ENCODE measurements at regions not wholly inside any gene's neighbourhood (a gene's known extent, or its start where the extent isn't known, plus 50 kb on each side); places are given as distances from the start of the nearest gene placed in this dataset.

DNA sequence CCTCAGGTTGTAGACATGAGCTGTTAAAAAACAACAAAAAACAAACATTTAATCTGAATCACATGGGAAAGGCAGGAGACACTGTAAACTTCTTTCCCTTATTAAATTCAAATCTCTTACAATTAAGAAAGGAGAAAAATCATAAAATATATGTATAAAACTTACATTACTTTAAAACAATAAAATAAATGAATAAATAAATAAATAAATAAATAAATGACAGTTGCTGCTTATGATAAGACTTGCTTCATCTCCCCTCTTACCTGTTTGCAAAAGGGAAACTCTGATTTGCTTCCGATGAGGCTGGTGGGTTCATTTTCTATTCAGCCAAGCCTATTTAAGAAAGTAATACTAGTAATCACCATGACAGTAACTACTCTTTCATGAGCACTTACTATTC is 353.4 kb upstream of the TBL1XR1 start:
- no peak for FAIRE-seq

GRCh38 chr3:177551431-177551836 is 354.2 kb upstream of the TBL1XR1 start:
- no peak for FAIRE-seq

- no peak for FAIRE-seq
These were observed 354.8 kb upstream of the TBL1XR1 start for GRCh38 chr3:177552051-177552450.

- FAIRE-seq = no peak
These were observed 355.7 kb upstream of the TBL1XR1 start for GRCh38 chr3:177553012-177553411.

DNA sequence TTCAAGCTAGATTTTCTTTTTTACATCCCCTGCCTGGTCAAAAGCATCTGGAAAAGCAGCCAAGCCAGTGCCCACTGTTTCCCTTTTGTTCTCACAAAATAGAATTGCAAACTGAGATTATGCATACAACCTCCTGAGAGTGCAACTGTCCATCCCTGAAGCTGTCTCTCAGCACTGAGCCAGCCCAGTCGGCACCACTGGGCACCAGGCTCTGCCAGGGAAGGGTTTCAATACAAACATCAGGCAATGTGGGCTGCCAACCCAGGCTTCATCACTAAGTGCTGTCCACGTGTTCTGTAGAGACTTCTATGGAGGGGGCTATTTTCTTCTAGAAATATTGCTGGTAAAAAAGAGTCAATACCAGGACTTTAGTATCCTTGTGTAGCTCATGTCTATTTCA is 356.3 kb upstream of the TBL1XR1 start:
- no peak for FAIRE-seq

DNA sequence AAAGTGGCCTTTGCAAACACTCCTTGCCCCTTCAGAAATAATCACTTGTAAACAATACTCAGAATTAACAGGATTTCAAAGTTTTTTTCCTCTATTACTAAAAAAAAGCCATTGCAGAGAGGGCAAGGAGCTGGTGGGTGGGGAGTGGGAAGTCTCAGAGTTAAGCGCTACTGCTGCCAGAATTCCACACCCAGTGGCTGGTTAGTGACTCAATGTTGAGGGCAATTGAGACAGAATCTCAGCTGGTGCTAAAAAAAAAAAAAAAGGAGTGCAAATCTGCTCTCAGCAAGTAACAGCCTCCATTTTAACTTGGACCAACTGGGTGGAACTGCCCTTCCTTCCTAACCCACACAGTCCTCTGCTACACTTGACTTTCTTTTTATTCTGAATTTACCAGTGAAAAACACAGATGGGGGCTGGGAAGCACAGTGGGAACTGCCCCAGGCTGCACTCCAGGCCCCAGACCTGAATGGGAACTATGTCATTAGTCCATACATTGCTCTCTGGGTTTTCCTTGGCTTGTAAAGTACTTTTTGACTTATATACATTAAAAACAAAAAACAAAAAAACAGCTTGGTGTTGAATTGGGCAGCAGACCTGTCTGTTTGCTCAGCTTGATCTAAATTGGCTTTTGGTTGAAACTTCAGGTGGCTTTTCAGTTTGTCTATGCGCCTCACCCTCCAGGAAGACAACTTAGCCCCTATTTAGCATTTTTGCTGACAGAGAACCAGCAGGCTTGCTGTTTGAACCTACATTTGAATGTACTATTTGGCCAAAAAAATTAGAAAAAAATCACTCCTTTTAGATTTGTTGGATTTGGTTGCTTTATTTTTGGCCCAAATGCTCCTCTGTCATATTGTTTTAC is 357.8 kb upstream of the TBL1XR1 start:
- FAIRE-seq = no peak

DNA sequence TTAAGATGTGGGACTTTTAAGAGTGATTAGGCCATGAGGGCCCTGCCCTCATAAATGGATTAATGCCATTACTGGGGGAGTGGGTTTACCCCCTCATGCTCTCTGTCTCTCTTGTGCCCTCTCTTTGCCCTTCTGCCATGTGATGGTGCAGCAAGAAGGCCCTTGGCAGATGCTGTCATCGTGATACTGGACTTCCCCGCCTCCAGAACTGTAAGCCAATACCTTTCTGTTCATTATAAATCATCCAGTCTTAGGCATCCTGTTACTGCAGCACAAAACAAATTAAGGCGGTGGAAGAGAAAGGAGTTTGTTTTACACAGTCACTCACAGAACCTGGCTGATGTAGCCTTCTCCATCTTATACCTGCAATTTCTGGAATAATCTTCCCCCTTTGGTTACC is 360.3 kb upstream of the TBL1XR1 start:
- FAIRE-seq = no peak

- FAIRE-seq = no peak
These were observed 364.1 kb upstream of the TBL1XR1 start for GRCh38 chr3:177561365-177561764.

DNA sequence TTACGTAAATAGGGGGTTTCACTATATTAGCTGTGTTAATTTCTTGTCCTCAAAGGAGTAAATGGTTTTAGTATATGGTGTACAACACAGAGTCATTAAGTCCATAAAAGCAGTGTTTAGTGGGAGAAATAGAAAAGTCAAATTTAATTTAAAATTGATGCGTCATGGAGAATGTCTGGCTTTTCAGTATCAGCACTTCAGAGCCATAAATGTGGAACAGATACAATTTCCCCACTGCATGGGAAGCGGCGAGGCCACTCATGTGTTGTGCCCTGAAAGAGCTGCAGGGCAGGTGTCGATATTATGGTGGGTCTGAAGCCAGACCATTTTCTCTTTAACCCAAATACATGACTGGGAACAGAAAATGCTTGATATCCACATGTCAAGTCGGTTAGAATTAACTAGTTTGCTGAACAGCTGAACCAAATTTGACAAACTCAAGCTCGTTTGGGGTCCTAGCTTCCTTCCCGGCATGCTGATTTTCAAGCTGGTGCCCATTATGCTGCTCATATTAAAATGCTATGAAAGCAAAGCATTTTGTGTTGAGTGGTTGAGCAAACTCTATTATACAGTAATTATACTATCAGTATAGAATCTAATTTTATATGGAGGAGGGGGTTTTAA is 364.6 kb upstream of the TBL1XR1 start:
- no peak for FAIRE-seq

DNA sequence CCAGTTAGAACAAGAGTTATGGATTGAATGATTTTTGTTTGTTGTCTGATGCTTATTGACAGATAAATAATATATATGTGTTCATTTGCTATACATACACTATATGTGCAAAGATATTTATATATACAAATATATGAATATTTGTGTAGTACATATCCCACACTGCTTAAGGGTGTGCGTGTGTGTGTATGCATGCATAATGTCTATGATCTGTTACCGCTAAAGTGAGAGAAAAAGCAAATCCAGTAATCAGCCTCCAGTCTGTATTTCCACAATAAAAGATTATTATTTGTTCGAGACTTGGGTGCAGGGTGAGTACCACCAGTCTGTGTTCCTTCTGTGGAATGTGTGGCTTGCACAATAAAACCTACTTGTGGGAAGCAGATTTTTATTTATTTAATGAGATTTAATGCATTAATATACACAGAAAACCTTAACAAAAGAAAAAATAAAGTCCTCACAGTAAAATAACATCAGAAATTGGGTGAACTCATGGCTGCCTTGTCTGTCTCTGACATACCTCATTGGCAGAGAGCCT is 366.0 kb upstream of the TBL1XR1 start:
- FAIRE-seq = no peak

DNA sequence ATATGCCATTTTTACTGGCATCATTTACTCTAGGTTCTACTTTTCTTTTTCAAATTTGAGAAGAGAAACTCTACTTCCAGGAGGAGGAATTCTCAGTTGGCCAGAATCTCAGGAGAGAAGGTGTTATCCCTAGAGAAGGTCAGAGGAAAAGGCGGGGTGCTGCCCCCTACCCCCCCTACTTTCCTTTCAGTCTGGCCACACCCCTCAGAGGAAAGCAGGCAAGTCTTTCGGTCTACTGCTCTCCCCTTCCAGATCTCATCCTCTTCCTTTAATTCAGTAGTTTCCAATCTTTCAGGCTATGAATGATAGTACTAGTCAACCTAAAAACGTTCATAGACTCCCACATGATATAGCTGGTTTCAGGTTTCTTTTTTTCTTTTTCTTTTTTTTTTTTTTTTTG is 366.5 kb upstream of the TBL1XR1 start:
- FAIRE-seq = no peak

GRCh38 chr3:177565981-177566380 is 368.7 kb upstream of the TBL1XR1 start:
- no peak for FAIRE-seq

- FAIRE-seq = no peak
These were observed 370.6 kb upstream of the TBL1XR1 start for GRCh38 chr3:177567833-177568232.

GRCh38 chr3:177569193-177569592 is 371.9 kb upstream of the TBL1XR1 start:
- FAIRE-seq = no peak

DNA sequence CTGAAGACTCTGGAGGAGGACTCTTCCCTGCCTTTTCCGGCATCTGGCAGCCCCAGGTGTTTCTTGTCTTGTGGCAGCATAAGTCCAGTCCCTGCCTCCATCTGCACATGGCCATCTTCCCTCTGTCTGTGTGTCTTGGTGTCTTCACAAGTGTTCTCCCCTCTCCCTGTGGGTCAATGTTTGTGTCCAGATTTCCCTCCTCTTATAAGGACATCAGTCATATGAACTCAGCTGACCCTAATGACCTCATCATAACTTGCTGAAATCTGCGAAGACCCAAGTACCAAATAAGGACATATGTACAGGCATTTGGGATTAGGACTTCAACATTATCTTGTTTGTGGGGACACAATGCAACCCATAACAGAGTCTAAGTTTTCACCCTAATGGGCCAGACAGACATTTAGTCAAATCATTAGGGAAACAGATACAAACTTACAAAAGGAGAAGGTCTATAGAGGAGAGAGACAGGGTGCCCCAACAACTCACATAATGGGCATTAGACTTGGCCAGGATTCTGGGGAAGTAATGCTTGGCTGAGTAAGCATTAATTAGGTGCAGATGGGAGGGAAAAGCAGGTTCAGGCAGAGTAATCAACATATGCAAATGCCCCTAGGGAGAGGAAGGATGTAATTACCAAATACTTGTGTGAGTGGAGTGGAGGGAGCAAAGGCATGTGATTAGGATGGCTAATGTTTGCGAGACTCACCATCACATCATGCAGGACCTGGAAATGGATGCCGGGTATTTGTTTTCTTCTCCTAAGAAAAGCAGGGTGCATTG is 372.8 kb upstream of the TBL1XR1 start:
- FAIRE-seq = no peak

- FAIRE-seq = no peak
These were observed 374.1 kb upstream of the TBL1XR1 start for GRCh38 chr3:177571271-177571943.

DNA sequence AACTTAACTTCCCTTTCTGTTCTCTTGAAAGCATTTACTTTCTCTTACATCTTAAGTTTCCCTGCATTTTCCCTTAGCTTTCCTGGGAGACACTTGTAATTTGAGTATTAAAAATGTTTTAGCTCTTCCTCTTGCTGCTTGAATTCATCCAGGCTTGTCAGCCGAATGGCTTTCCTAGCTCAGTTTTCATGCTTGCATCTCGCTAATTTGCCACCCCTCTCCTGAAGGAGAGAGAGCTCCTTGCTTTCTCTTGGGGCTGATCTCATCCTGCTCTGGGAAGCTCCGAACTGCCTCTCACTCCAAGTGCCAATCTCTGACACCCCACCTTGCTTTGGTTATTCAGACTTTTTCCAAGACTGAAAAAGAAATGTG is 374.6 kb upstream of the TBL1XR1 start:
- no peak for FAIRE-seq

- FAIRE-seq = no peak
These were observed 377.1 kb upstream of the TBL1XR1 start for GRCh38 chr3:177574222-177574856.

DNA sequence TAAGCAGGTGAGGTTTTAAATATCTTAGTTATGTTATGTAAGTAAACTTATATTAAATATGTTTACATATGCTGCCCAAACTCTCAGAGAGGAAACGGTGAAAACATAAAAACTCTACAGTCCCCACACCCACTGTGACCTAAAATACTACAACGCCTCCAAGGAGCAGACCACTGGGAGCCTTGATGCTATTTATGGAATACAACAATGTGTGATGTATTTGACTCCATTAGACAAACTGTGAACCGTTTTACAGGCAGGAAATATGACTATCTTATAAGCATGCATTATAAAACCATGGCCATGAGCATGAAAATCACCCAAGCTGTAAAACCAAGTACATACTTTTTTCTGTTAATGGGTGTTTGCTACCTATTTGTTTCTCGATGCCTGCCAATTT is 379.5 kb upstream of the TBL1XR1 start:
- FAIRE-seq = no peak

GRCh38 chr3:177578488-177578887 is 381.2 kb upstream of the TBL1XR1 start:
- FAIRE-seq = no peak

DNA sequence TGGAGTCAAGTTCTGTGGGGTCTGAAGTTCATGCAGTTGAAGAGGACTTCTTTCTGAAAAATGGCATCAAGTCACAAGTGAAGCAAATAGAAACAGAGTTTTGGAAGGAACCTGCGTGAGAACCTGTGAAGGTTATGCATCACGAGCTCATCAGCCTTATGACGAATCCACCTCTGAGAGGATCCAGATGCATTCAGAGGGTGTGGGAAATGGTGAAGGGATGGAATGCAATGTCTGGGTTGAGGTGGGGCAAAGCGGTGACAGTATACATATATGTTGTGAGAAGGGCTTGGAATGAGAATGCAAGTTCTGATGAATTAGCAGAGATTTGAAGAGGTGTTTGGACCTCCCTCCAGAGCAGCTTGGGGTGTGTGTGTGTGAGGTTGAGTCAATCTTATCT is 382.1 kb upstream of the TBL1XR1 start:
- no peak for FAIRE-seq

GRCh38 chr3:177580437-177580836 is 383.2 kb upstream of the TBL1XR1 start:
- no peak for FAIRE-seq
